ENCODE measurements at regions not wholly inside any gene's neighbourhood (a gene's known extent, or its start where the extent isn't known, plus 50 kb on each side); places are given as distances from the start of the nearest gene placed in this dataset.
"Not testable (repeated sequence)": the region's sequence is repeated elsewhere in the genome, so short reads cannot be mapped to it uniquely, and the experiment has no call there.

DNA sequence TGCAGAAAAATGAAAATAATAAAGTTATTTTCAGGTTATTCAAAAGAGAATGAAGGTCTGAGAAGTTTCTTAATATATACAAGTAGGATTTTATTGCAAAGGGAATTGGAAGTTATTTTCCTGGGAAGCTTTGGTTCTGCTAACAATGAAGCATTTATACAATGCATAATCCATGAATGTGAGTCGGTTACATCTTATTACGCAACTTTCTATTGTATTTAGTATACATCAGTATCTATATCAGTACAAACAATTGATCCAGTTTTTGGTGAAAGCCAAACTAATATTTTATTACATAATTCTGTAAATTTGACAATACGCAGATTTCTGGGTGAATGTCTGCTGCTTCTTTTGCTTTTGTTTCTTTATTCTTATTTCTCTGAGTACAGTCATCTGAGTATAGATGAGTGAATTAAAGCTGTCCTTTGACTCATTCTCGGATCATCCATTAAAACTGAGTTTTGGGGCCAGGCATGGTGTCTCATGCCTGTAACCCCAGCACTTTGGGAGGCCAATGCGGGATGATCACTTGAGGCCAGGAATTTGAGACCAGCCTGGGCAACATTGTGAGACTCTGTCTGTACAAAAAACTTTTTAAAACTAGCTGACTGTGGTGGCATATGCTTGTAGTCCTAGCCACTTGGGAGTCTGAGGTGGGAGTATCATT lies 108.5 kb downstream of the SOCS6 start:
- FAIRE-seq: peak; percentile 51

DNA sequence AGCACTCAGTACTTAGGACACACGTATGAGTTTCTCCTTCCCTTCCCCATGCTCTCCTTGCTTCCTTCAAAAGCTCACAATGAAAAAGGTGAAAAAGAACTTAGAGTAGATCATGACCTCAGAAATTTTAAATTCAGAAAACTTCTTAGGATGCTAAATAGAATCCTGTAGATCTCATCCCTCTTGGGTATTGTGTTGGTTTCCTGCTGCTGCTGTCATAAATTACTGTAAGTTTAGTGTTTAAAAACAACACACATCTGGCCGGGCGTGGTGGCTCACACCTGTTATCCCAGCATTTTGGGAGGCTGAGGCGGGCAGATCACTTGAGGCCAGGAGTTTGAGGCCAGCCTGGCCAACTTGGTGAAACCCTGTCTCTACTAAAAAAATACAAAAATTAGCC lies 106.9 kb downstream of the SOCS6 start:
- not testable (repeated sequence) for FAIRE-seq

DNA sequence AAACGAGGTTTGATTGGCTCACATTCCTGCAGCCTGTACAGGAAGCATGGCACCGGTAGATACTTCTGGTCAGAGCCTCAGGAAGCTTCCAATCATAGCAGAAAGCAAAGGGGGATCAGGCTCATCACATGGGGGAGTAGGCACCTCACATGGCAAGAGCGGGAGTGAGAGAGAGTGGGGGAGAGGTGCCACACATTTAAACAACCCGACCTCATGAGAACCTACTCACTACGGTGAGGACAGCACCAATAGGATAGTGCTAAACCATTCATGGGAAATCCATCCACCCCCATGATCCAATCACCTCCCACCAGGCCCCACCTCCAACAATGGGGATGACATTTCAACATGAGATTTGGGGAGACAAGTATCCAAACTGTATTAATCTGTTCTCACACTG lies 105.8 kb downstream of the SOCS6 start:
- no peak for FAIRE-seq

DNA sequence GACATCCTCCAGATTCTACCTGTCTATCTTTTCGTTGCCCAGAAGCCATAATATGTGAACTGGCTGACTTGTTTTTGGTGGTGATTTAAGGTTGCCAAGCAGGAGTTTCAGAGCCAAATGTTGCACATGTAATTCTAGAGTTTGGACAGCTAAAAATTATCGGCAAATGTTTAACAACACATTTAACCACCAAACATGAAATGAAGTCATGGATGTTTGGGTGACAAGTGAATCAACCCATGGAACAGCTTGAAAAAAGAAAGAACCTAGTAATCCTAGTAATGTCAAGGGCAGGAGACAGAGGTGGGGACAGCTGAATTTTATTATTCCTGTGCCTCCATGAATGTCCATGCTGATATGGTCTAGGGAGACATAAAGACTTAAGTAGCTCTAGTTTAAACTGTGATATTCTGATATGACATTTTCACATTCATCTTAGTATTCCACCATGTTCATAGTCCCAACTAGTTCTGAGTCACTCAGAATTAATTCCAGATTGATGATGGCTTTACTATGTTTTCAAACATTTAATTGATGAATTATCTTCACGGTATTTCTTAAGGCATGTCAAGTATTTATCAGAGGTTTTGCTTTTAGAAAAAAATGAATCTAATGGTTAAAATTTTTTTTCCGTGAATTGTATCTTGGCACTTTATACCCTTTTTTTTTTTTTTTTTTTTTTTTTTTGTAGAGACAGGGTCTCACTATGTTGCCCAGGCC lies 101.7 kb downstream of the SOCS6 start:
- no peak for FAIRE-seq

DNA sequence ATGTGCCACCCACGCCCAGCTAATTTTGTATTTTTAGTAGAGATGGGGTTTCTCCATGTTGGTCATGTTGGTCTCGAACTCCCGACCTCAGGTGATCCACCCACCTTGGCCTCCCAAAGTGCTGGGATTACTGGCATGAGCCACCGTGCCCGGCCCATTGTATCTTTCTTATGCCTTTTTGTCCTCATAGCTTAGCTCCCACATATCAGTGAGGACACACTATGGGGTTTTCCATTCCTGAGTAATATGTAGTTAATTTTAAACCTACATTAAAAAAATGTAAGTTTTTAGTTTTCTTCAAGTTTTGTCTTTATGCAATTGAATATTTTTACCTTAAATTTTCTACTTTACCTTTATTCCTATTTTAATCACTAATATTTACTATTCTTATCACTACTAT lies 100.2 kb downstream of the SOCS6 start:
- FAIRE-seq: not testable (repeated sequence)

DNA sequence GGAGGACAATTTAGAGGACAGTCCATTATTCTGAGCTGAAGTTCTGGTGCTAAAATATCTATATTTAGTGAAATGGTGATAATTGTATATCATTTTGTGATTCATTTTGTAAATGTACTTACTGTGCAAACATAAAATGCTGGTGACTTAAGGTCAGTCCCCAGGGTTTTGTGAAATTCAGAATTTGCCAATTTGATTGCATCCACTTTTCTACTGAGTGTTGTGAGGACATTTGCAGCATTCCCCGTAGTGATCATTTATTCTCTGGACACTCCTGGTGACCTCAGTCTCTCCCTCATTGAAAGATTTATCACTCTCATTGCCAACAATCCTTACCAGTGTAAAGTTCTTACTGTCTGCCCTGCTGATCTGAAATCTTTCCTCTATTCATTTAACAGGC lies 98.2 kb downstream of the SOCS6 start:
- no peak for FAIRE-seq

DNA sequence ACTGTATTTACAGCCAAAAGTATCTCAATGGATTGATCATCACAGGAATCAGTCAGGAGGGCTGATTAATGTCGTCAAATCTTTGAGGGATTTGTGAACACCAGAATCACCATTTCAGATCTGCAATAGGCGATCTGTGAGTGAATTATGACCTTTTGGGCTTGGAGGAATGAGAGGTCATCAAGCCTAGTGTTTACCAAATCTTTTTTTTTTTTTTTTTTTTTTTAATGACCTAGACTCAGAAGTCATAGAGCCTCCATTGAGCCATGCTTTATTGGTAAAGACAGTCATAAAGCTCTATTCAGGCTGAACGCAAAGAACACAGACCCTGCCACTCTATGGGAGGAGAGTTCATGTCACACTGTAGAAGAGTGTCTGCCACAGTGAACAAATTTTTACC lies 97.7 kb downstream of the SOCS6 start:
- no peak for FAIRE-seq

GRCh38 chr18:70385474-70385873 lies 96.6 kb downstream of the SOCS6 start:
- FAIRE-seq: no peak

DNA sequence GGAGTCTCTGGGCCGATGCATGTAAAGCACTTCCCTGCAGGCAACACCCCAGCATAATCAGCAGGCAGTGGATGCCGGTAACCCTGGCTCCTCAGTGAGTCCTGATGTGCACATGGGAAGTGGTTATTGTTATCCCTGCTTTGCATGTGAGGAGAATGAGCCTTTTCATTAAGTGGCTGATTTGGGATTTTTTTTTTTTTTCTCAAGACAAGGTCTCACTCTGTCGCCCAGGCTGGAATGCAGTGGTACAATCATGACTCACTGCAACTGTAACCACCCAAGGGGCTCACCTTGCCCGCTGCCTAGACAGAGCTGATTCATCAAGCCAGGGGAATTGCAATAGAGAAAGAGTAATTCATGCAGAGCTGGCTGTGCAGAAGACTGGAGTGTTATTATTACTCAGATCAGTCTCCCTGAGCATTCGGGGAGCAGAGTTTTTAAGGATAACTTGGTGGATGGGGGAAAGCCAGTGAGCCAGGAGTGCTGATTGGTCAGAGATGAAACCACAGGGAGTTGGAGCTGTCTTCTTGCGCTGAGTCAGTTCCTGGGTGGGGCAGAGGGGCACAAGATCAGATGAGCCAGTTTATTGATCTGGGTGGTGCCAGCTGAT lies 95.4 kb downstream of the SOCS6 start:
- FAIRE-seq: peak; percentile 63

DNA sequence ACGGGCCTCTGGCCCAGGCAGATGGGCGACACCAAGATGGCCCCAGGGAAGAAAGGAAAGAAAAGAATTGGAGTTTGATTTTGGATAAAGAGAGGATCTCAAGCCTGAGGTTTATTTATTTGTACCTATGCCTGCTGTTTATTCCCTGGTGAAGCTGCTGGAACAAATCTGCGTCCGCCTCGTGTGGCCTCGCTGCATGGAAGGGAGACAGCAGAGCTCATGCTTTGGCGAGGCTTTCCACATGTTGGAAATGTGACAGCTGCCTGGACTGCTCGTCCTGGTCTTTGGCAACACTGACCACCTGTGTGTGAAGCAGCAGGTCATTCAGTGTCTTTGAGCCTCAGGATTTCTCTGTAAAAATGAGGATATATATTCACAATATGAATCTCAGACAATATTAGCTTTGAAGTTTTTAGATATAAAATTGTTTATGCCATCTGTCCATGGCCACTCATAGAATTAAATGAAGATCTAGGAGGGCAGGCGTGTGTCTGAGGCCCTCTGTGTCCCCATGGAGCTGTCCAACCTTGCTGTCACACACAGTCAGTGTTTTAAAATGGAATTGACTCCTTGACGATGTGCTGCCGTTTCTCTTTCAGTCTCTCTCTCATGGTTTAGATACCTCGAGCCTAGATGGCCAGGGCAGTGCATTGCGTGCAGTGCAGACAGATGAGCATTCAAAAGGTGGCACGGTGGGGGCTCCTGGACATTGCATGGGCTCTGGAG lies 94.3 kb downstream of the SOCS6 start:
- no peak for FAIRE-seq

- FAIRE-seq: peak; percentile 96
Measured at GRCh38 chr18:70382017-70382416, 93.2 kb downstream of the SOCS6 start.

GRCh38 chr18:70380915-70381896 lies 92.4 kb downstream of the SOCS6 start:
- peak; percentile 86 for FAIRE-seq
